HG02642 (cell line): ENCODE measurements at regions not wholly inside any gene's neighbourhood (a gene's known extent, or its start where the extent isn't known, plus 50 kb on each side); places are given as distances from the start of the nearest gene placed in this dataset.
A peak's percentile ranks its signal among the peaks of the same experiment; 100 is the strongest.

ENCODE experiments used
- ATAC-seq: cut with Tn5 transposase; IDR thresholded peaks from one replicate; pipeline ENCODE4 v1.9.1; 2021; ENCODE audit warnings: mild to moderate bottlenecking; ENCODE audit not compliant: unreplicated experiment, poor library complexity

DNA sequence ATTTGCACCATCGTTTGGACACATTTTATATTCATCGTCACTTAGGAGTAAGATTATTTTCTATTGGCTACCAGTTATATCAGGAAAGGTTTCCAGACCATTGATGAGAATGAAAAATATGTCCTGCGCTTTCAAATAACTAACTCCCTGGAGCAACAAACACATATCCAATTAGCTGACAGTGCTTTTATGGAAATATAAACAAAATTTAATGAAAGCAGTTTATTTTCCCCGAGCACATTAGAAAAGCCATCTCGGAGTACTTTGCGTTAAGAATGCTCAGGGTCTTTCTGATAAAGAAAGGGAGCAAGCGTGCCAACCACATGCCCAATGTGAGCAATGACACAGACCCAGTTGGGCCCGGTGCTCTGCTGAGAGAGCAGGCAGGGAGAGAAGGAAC, 85.1 kb upstream of the ZPBP start:
- ATAC-seq, result no peak

DNA sequence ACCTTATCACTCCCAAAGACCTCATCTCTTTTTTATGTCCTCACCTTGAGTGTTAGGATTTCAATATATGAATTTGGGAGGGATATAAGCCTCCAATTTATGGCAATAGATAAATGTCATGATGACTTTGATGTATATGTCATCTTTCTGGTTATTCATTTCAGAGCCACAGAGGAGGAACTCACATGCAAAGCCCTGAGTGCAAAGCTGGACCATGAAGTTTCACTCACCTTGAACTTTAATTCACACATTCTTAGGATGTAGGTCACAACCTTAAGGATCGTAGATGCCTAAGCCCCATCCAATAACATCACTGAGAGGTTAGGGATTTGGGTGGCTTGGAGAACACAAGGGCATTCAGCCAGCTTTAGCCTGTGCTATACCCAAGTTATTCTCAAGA, 81.9 kb upstream of the ZPBP start:
- no peak for ATAC-seq

DNA sequence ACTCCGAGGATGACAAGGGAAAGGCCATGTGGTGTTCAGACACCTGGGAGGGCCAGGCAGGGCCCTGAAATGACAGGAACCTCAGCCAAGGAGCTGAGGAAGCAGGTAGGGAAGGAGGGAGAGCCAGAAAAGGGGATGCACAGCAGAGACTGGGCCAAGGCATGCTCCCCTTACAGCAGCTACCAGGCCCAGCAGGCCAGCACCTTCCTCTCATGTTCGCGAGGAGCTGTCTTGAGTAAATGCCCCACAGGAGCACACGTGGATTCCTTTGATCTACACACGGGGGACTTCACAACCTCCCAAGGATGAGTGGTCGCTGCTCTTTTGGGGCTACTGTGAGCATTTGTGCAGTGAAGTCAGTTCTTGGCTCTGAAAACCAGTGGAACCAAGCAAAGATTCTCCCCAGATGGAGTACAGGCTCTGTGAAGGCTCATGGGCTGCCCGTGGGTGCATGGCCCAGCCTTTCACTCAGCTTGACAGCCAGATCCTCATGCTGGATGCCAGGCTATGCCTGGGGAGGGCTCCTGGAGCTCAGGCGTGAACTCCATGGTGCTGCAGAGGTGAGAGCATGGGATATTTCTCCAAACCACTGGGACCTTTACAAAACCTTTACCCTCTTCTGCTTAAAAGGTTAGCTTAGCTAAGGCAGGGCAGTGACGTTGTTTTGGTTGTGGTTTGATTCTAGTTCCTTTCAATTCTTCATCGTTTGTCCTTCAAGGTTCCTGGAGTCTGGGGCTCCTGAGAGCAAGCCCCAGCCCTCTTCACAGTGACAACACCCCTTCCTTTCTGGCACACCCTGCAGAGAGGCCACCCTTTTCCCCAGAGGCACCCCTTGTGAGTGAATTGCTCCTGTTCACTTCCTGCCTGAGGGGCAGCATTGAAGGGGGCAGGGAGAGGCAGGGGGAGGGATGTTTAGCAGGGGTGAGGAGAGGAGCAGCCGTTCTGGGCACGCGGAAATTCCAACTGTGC, 74.2 kb upstream of the ZPBP start:
- ATAC-seq, result peak; percentile 63

DNA sequence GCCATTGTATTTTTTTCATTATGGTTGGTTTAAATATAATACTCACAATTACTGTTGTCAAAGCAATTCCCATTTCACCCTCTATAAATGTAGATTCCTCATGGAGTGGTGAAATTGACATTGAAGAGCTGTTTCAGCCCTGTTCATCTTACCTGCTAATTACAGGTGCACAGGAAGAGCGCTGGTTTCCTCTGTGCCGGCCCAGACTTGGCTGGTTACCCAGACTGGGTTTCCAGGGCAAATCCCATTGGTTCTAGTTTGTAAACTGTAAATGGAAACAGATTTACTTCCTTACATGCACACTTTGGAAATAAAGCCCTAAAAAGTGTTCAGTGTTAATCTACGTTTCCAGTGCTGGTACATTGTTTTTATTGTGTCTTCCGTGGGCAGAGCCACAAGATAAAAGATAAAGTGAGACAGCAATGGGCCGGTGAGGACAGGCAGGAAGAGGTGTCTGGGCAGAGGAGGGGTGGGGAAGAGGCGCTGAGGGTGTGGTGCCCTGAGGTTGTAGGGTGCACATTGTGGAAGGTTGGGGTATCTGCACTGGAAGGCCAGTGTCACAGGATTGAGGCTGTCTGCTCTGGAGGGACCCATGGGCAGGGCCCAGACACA, 71.6 kb upstream of the ZPBP start:
- no peak for ATAC-seq

DNA sequence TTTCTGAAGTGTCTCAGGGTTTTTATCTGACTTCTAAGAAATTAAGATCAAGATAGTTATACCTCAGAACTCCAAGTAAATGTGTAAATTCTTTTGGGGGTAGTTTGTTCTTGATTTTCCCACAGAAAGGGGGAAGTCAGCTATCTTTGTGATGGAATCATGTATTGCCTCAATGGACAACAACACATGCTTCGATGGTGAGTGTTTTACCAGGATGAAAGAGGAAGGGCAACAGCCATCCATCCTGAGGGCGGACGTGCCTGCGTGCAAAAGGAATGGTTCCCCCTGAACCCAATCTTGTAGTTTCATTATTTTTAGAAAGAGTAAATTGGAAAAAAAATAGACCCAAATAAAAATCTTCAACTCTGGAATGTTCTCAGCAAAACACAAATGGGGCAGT, 67.2 kb upstream of the ZPBP start:
- ATAC-seq, result no peak

DNA sequence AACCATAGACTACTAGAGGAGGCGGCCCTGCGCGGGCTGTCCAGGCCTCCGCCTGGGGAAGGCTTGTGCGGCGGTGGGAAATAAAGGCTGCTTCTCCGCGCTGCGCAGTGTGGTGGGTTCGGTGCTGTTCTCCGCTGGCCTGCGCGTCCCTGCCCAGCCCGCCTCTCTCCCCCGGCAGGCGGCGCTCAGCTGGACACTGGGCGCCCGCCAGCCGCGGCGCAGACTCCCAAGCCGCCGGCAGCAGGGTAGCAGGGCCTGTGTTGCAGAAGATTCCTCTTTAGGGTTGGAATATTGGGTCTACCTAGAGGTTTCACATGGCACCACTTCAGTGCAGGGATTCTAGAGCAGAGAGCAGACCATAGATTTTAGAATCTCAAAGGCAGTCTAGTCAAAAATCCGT, 66.1 kb upstream of the ZPBP start:
- no peak for ATAC-seq

DNA sequence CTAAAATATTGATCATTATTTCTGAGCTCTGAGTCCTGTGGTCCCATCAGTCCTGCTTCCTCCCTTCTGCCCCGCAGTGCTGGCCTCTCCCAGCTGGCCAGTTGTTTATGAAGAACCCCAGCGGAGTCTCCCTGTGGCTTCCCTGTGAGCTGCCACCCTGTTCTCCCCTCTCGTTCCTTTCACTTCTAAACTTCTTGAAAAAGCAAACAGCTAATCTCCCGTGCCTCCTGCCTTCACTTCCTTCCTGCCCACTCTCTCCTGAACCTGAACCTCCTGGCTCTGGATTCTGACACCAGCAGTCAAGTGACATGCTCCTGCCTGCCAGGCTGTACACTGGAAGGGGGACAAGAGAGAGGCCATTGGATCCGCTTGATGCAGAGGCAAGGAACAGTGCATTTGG, 63.7 kb upstream of the ZPBP start:
- ATAC-seq, result no peak

DNA sequence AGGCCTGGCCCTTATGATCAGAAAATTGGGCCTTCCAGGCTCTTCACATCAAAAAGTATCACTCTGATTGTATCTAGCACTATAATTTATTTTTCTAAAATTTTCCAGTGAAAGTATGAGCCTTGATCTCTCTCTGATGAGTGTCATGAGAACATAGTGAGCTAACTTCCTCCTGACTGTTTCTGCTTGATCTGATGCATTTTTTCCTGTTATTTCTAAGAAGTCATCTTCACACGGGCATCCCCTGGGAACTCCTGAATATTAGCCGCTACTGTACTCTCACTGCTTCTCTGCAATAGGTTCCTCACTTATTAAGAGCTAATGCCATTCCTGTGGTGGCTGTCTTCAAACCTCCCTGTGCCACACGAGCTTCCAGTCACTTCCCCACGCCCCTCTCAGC, 63.1 kb upstream of the ZPBP start:
- ATAC-seq, result no peak

DNA sequence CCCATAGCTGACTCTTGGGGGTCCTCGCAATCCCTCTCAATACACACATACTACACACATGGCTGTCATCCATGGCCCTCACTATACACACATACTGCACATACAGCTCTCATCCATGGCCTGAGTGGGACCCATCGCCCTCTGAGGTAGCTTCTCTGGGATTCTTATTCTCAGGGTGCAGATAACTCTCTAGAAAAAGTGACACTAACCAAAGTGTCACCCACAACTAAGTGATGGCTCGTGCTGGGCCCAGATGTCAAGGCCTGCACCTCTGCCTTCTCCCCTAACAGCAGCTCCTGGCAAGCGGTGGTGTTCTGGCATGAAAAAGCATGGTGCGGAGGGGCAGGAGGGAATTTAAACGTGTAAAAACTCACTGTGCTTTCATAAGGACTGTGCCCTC, 62.7 kb upstream of the ZPBP start:
- no peak for ATAC-seq

DNA sequence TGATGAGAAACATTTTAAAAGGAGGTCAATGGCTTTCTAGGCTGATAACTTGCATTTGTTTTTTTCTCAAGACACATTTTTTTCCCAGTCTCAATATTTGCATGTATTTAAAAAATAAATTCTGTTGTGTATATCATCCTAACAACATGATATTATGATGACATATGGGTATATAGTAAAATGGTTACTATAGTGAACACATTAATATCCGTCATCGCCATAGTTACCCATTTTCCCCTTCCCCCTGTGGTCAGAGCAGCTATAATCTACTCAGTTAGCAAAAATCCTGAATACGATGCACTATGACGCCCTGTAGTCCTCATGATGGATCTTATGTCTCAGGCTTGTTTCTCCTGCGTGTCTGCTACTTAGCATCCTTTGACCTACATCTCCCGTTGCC, 60.9 kb upstream of the ZPBP start:
- no peak for ATAC-seq

DNA sequence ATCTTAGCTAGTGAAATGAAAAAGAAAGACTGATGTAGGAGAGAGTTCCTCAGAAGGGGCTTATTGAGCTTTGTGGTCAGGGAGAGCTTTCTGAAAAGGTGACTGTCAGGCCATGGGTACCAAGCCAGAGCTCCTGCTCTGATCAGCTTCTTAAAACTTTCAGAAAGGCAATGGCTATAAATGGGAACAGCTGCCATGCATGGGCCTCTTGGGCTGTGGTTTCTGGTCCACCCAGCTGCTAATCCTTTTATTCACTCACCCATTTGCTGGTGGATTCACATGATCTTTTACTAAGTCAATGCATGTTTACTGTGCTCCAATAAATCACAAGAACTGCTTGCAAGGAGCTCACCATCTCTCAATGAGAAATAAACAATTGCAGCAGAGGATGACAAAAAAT, 60.1 kb upstream of the ZPBP start:
- no peak for ATAC-seq

DNA sequence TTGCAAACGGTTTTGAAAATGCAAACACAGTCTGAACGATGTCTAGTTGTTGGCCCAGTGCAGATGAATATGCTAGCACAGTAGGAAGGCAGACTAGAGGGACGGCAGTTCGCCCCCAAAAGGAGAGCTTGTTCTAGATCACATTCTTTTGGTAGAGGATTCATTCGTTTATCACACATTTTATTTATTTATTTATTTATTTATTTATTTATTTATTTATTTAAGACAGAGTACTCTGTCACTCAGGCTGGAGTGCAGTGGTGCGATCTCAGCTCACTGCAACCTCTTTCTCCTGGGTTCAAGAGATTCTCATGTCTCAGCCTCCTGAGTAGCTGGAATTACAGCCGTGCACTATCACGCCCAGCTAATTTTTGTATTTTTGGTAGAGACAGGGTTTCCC, 59.4 kb upstream of the ZPBP start:
- no peak for ATAC-seq

DNA sequence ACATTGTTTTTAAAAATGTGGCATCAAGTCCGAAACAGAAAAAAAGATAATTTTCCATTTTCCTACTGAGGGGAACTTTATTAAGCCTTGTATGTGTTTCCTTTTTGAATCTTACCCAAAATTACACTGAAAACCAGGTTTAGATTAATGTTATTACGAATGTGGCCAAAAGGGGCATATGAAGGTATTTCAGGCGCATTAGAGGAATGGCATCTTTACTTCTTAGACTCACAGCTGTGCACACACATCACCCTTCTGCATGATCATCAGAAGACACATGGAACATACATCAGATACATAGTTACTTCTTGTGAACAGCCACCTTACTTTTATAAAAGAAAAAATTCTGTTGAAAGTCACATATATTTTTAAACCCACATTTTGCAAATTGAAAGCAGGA, 58.6 kb upstream of the ZPBP start:
- ATAC-seq, result no peak

DNA sequence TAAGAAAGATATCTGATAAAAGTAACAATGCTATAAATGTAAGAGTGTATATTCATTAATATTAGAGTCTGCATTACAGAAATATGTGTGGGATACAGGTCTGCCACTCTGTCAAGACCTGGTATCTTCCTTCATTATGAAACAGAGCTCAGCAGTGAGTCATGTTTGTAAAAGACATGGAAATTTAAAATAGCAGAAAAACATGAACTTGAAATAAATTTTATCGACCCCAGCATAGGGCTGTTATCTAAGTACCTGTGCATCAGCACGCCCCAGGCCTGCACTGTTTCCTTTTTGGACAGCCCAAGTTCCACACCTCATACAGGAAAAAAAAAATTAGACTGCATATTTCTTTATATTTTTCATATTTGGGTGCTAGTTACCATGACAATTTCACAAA, 58.0 kb upstream of the ZPBP start:
- no peak for ATAC-seq

DNA sequence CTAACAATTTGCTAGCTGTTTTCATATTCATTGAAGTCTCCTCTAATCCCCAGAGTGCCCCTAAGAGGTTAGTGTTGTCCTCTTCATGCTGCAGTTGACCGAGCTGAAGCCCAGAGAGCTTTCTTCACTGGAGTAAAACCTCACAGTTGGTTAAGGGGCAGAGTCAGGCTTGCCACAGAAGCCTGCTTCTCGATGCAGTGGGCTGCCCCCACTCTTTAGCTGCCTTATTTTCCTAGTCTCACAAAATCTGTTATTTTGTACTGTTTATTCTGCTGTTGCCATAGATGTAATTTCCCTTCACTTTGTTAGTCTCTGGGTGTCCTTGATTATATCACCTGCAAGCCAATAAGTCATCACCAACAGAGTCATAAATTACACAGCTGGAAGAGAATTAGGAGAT, 56.3 kb upstream of the ZPBP start:
- ATAC-seq, result no peak

DNA sequence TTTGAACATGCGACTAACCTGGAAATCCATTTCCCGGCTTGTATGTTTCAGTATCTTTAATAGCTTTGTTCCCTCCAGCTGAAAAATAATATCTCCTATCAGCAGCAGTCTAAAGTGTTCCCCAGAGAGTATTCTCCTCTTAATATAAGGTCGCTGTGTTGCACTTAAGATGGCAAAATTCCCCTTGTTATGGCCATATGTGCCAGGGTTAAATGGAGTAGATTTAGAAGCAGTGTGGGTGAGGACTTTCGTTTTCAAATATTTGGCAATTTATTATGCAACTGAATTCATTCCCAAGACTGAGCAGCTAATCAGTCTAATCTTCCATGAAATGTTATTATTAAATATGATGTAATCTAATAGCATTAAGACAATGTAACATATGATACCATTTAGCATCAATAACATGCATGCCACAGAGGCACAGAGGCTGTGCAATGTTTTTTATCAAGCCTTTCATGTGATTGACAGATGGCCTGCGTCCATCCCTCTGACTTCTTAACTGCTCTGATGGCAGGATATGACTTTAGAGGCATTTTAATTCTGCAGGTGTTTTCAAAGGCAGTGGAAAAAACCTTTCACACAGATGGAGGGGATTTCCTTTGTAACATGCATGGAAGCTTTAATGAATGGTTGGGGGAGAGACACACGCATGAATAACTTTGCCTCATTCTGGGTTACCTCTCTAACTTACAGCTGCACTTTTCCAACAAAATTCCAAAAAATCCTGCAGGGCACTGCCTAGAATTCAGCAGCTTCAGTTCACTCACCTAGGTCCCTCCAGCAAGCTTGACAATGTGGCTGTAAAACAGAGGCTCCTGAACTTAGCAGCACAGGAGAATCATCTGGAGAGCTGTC, 55.1 kb upstream of the ZPBP start:
- peak; percentile 65 for ATAC-seq

DNA sequence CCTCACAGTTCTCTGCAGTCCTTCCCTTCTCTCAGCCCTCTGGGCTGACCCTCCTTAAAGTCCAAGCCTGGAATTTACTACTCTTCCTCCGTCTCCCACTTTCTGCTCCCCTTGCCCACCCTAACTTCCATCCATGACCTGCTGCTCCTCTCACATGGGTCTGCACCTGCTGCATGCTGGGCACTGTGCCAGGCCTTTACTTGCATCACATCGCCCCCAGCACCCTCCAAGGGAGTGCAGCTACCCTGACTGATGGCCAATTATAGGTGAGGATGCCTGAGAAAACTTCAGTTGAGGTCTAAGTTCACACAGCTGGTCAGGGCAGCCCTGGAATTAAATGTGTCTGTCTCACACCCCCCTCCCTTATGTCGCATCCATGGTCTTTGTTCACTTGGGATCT, 53.6 kb upstream of the ZPBP start:
- ATAC-seq, result no peak

DNA sequence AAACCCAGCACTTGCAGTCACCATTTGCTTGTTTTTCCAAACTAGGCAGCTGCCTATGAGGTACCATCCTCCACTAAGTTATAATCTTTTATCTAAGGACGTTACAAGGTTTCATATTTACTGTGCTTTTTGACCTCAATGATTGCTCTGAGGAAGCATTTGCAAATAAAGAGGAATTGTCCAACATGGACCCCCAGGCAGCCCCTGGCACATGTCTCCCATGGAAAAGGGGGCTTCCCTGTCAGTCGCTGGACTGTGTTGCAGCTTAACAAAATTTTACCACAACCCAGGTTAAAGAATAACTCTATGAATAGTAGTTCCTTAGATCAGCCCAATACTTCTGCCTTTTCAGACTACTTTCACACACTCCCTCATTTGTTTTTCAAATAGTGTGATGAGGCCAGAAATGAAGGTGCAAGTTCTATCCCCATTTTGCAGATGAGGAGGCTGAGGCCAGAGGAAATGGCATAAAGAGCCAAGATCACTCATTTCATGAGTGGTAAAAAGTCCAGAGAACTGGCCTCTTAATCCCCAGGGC, 52.8 kb upstream of the ZPBP start:
- peak; percentile 37 for ATAC-seq

DNA sequence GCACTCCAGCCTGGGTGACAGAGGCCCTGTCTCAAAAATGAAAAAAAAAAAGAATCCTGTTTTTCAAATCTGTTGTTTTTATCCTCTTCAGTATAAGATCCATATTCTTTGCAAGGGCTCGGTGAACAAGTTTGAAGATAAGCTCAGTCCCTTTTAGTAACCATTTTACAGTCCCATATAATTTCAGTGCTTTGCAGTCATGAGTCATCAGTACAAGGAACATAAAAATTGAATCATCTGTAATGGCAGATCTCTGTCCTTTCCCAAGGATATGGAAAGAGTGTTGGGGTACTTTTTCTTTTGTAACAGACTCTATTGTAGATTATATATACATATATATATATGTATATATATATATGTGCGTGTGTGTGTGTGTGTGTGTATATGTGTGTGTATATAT, 52.2 kb upstream of the ZPBP start:
- ATAC-seq, result no peak
